DMS79 treated with DMSO at 0.1 percent for 48 hours (cell line): ENCODE measurements at regions not wholly inside any gene's neighbourhood (a gene's known extent, or its start where the extent isn't known, plus 50 kb on each side); places are given as distances from the start of the nearest gene placed in this dataset.
"Not testable (repeated sequence)": the region's sequence is repeated elsewhere in the genome, so short reads cannot be mapped to it uniquely, and the experiment has no call there.

Source experiments
- DNase-seq: peaks from one replicate; lab custom pipeline; 2025; lab: John Stamatoyannopoulos, UW

- no peak for DNase-seq
Measured at GRCh38 chr4:53920116-53920515, 144.3 kb downstream of the CHIC2 start.

GRCh38 chr4:53919535-53919934, 144.9 kb downstream of the CHIC2 start:
- DNase-seq: no peak

GRCh38 chr4:53917729-53918128, 146.7 kb downstream of the CHIC2 start:
- no peak for DNase-seq

GRCh38 chr4:53916431-53916889, 147.9 kb downstream of the CHIC2 start:
- DNase-seq: no peak

GRCh38 chr4:53914313-53915016, 149.9 kb downstream of the CHIC2 start:
- DNase-seq: no peak

- DNase-seq: no peak
Measured at GRCh38 chr4:53913771-53914170, 150.6 kb downstream of the CHIC2 start.

GRCh38 chr4:53912766-53913497, 151.5 kb downstream of the CHIC2 start:
- DNase-seq: no peak

GRCh38 chr4:53908661-53909078, 155.7 kb downstream of the CHIC2 start:
- DNase-seq: peak; percentile 52

GRCh38 chr4:53907772-53908171, 156.6 kb downstream of the CHIC2 start:
- DNase-seq: no peak

- no peak for DNase-seq
Measured at GRCh38 chr4:53906606-53907190, 157.7 kb downstream of the CHIC2 start.

GRCh38 chr4:53905941-53906377, 158.4 kb downstream of the CHIC2 start:
- no peak for DNase-seq

GRCh38 chr4:53905276-53905940, 159.0 kb downstream of the CHIC2 start:
- DNase-seq: no peak

- DNase-seq: no peak
Measured at GRCh38 chr4:53902786-53903185, 161.6 kb downstream of the CHIC2 start.

GRCh38 chr4:53900271-53900649, 164.1 kb downstream of the CHIC2 start:
- DNase-seq: no peak

- DNase-seq: no peak
Measured at GRCh38 chr4:53899586-53900270, 164.7 kb downstream of the CHIC2 start.

- DNase-seq: no peak
Measured at GRCh38 chr4:53895137-53895536, 169.3 kb downstream of the CHIC2 start.

GRCh38 chr4:53890461-53890860, 173.9 kb downstream of the CHIC2 start:
- no peak for DNase-seq

GRCh38 chr4:53889326-53890055, 174.9 kb downstream of the CHIC2 start:
- DNase-seq: no peak

GRCh38 chr4:53886090-53886489, 178.3 kb downstream of the CHIC2 start:
- no peak for DNase-seq

- no peak for DNase-seq
Measured at GRCh38 chr4:53885668-53886067, 178.7 kb downstream of the CHIC2 start.

- not testable (repeated sequence) for DNase-seq
Measured at GRCh38 chr4:53877096-53877495, 187.3 kb downstream of the CHIC2 start.
